G401.6 (cell line): ENCODE measurements at regions not wholly inside any gene's neighbourhood (a gene's known extent, or its start where the extent isn't known, plus 50 kb on each side); places are given as distances from the start of the nearest gene placed in this dataset.

Experiments
- FAIRE-seq: peaks from 2 replicates; lab custom pipeline; 2012; peaks lifted over from hg19 to GRCh38; lab: Jason Lieb, UNC

GRCh38 chr16:85475691-85476300 is 137.3 kb upstream of the GSE1 start:
- no peak for FAIRE-seq

GRCh38 chr16:85476389-85476788 is 136.7 kb upstream of the GSE1 start:
- FAIRE-seq, result no peak

- no peak for FAIRE-seq
These were observed 135.2 kb upstream of the GSE1 start for GRCh38 chr16:85477801-85478363.

- no peak for FAIRE-seq
These were observed 133.0 kb upstream of the GSE1 start for GRCh38 chr16:85479972-85480726.

GRCh38 chr16:85480727-85481101 is 132.4 kb upstream of the GSE1 start:
- no peak for FAIRE-seq

GRCh38 chr16:85481206-85481605 is 131.9 kb upstream of the GSE1 start:
- no peak for FAIRE-seq

- no peak for FAIRE-seq
These were observed 131.4 kb upstream of the GSE1 start for GRCh38 chr16:85481738-85482137.

GRCh38 chr16:85483424-85483823 is 129.7 kb upstream of the GSE1 start:
- no peak for FAIRE-seq

- no peak for FAIRE-seq
These were observed 128.5 kb upstream of the GSE1 start for GRCh38 chr16:85484347-85485300.

- no peak for FAIRE-seq
These were observed 127.7 kb upstream of the GSE1 start for GRCh38 chr16:85485379-85485778.

GRCh38 chr16:85486256-85486915 is 126.7 kb upstream of the GSE1 start:
- no peak for FAIRE-seq

- FAIRE-seq, result no peak
These were observed 124.7 kb upstream of the GSE1 start for GRCh38 chr16:85488414-85488813.

- FAIRE-seq, result no peak
These were observed 122.6 kb upstream of the GSE1 start for GRCh38 chr16:85490407-85491057.

GRCh38 chr16:85491058-85491771 is 121.9 kb upstream of the GSE1 start:
- FAIRE-seq, result no peak

- FAIRE-seq, result no peak
These were observed 121.3 kb upstream of the GSE1 start for GRCh38 chr16:85491798-85492294.

- FAIRE-seq, result no peak
These were observed 120.7 kb upstream of the GSE1 start for GRCh38 chr16:85492295-85492864.

GRCh38 chr16:85494315-85494714 is 118.8 kb upstream of the GSE1 start:
- FAIRE-seq, result no peak

- FAIRE-seq, result no peak
These were observed 117.9 kb upstream of the GSE1 start for GRCh38 chr16:85495259-85495658.

GRCh38 chr16:85495823-85496538 is 117.1 kb upstream of the GSE1 start:
- no peak for FAIRE-seq
